HEK293 (cell line): ENCODE measurements at regions not wholly inside any gene's neighbourhood (a gene's known extent, or its start where the extent isn't known, plus 50 kb on each side); places are given as distances from the start of the nearest gene placed in this dataset.

Experiments used
- CTCF ChIA-PET: fragments of 350-600 bp; formaldehyde crosslinking; extraction: SDS; loops from one replicate; lab custom pipeline; 2021; ENCODE audit warnings: antibody characterized with exemption; lab: Yijun Ruan, JAX
- POLR2A ChIA-PET: fragments of 300-600 bp; formaldehyde crosslinking; extraction: SDS; loops from one replicate; lab custom pipeline; 2020; ENCODE audit warnings: antibody characterized with exemption, inconsistent platforms; lab: Yijun Ruan, JAX
- H3K27ac ChIP-seq: fragments of 200-500 bp; sonication (Bioruptor generic); 2 replicates; pipeline ENCODE4 v1.5.1; 2014; ENCODE audit warnings: low read depth, low read length, control low read depth, inconsistent platforms; ENCODE audit errors: extremely low read depth
- H3K36me3 ChIP-seq, 2 experiments: fragments of 200-500 bp in 1 of 2; sonication (Bioruptor generic) in 1 of 2; 1 replicate in 1 of 2; 2 replicates in 1 of 2; pipeline ENCODE4 v1.5.1; 2014 to 2017; ENCODE audit warnings: inconsistent platforms in 2 of 2, low read length in 2 of 2; ENCODE audit not compliant: control insufficient read depth in 2 of 2, insufficient read depth in 1 of 2
- H3K4me1 ChIP-seq: fragments of 200-500 bp; sonication (Bioruptor generic); 2 replicates; pipeline ENCODE4 v1.5.1; 2014; ENCODE audit warnings: mild to moderate bottlenecking, low read length, inconsistent platforms; ENCODE audit not compliant: control insufficient read depth, insufficient read depth
- H3K4me3 ChIP-seq: 2 replicates; pipeline ENCODE4 v1.5.1; 2011; ENCODE audit warnings: low read depth, mild to moderate bottlenecking, control low read depth, low read length, moderate library complexity
- H3K9me3 ChIP-seq: fragments of 200-500 bp; sonication (Bioruptor generic); 2 replicates; pipeline ENCODE4 v1.5.1; 2014; ENCODE audit warnings: low read depth, low read length, inconsistent platforms; ENCODE audit not compliant: control insufficient read depth, insufficient read depth
- ATF2 ChIP-seq: fragments of 450-650 bp; formaldehyde crosslinking; IDR thresholded peaks from 2 replicates; pipeline ENCODE4 v1.5.1; 2016; ENCODE audit warnings: missing biosample characterization, missing genetic modification characterization, low read depth
- GLIS2 ChIP-seq: fragments of 450-650 bp; formaldehyde crosslinking; IDR thresholded peaks from 2 replicates; pipeline ENCODE4 v1.5.1; 2016; ENCODE audit warnings: missing biosample characterization, missing genetic modification characterization
- MZF1 ChIP-seq: fragments of 450-650 bp; formaldehyde crosslinking; IDR thresholded peaks from 2 replicates; pipeline ENCODE4 v1.5.1; 2017; ENCODE audit warnings: missing biosample characterization, missing genetic modification characterization, borderline replicate concordance
- SETDB1 ChIP-seq: IDR thresholded peaks from one replicate; pipeline ENCODE4 v1.6.1; 2017; ENCODE audit warnings: mild to moderate bottlenecking, low read length, moderate library complexity, mixed read lengths; ENCODE audit not compliant: insufficient read length
- TRIM28 ChIP-seq: IDR thresholded peaks from 2 replicates; pipeline ENCODE4 v1.6.1; 2011; ENCODE audit warnings: low read length, control low read depth, borderline replicate concordance
- ZBTB1 ChIP-seq: fragments of 450-650 bp; formaldehyde crosslinking; IDR thresholded peaks from 2 replicates; pipeline ENCODE4 v1.5.1; 2016; ENCODE audit warnings: missing biosample characterization, missing genetic modification characterization
- ZBTB20 ChIP-seq: fragments of 450-650 bp; formaldehyde crosslinking; IDR thresholded peaks from 2 replicates; pipeline ENCODE4 v1.5.1; 2016; ENCODE audit warnings: missing biosample characterization, missing genetic modification characterization
- ZFP69B ChIP-seq: fragments of 450-650 bp; formaldehyde crosslinking; IDR thresholded peaks from 2 replicates; pipeline ENCODE4 v1.5.1; 2016; ENCODE audit warnings: missing biosample characterization, missing genetic modification characterization
- ZNF132 ChIP-seq: fragments of 450-650 bp; formaldehyde crosslinking; IDR thresholded peaks from 2 replicates; pipeline ENCODE4 v1.5.1; 2017; ENCODE audit warnings: missing biosample characterization, missing genetic modification characterization, borderline replicate concordance
- ZNF146 ChIP-seq: fragments of 450-650 bp; formaldehyde crosslinking; IDR thresholded peaks from 2 replicates; pipeline ENCODE4 v1.5.1; 2016; ENCODE audit warnings: missing biosample characterization, missing genetic modification characterization
- ZNF223 ChIP-seq: fragments of 450-650 bp; formaldehyde crosslinking; IDR thresholded peaks from 2 replicates; pipeline ENCODE4 v1.5.1; 2016; ENCODE audit warnings: missing biosample characterization, missing genetic modification characterization
- ZNF473 ChIP-seq: fragments of 450-650 bp; formaldehyde crosslinking; IDR thresholded peaks from 2 replicates; pipeline ENCODE4 v1.5.1; 2017; ENCODE audit warnings: missing biosample characterization, missing genetic modification characterization
- ZNF580 ChIP-seq: fragments of 450-650 bp; formaldehyde crosslinking; IDR thresholded peaks from 2 replicates; pipeline ENCODE4 v1.5.1; 2016; ENCODE audit warnings: missing biosample characterization, missing genetic modification characterization
- ZNF629 ChIP-seq: fragments of 450-650 bp; formaldehyde crosslinking; IDR thresholded peaks from 2 replicates; pipeline ENCODE4 v1.5.1; 2017; ENCODE audit warnings: missing biosample characterization, missing genetic modification characterization
- ZNF747 ChIP-seq: fragments of 450-650 bp; formaldehyde crosslinking; IDR thresholded peaks from 2 replicates; pipeline ENCODE4 v1.5.1; 2016; ENCODE audit warnings: missing biosample characterization, missing genetic modification characterization
- ZSCAN23 ChIP-seq: fragments of 450-650 bp; formaldehyde crosslinking; IDR thresholded peaks from 2 replicates; pipeline ENCODE4 v1.5.1; 2016; ENCODE audit warnings: missing biosample characterization, missing genetic modification characterization
- TF ChIP-seq, protein P1 (sequence below): fragments of 450-650 bp; formaldehyde crosslinking; IDR thresholded peaks from 2 replicates; pipeline ENCODE4 v1.5.1; 2017; ENCODE audit warnings: missing biosample characterization, missing genetic modification characterization
- TF ChIP-seq, protein P2 (sequence below): fragments of 450-650 bp; formaldehyde crosslinking; IDR thresholded peaks from 2 replicates; pipeline ENCODE4 v1.5.1; 2016; ENCODE audit warnings: missing biosample characterization, missing genetic modification characterization
- TF ChIP-seq, protein P3 (sequence below): fragments of 450-650 bp; formaldehyde crosslinking; IDR thresholded peaks from 2 replicates; pipeline ENCODE4 v1.5.1; 2016; ENCODE audit warnings: missing biosample characterization, missing genetic modification characterization
- TF ChIP-seq, protein P4 (sequence below): fragments of 450-650 bp; formaldehyde crosslinking; IDR thresholded peaks from 2 replicates; pipeline ENCODE4 v1.5.1; 2017; ENCODE audit warnings: missing biosample characterization, missing genetic modification characterization

DNA sequence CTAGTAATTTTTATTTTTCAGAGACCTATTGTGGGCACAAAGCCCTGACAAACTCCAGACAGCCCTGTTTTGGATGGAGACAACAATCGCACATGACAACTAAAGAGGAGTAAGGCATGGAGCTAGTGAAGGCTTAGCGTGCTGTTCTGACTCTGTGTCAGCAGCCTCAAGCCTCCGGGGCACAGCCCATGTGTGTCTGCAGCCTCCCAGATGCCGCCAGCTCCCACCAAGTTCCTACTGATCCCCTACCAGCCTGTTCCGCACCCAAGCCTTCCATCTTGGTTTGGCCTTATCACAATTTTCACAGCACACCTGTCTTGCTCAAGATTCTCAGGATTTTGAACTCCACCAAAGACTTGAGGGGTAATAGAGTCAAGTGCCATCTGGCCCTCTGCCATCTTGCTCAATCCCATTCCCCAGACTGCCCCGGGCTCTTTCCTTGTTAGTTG, 70.3 kb upstream of the SH3PXD2B start (continued):
- TF ChIP-seq GLIS2 (tag by site-specific recombination) (no peak), ZNF629 (tag by site-specific recombination) (no peak), ZNF223 (tag by site-specific recombination) (no peak), ZNF146 (tag by site-specific recombination) (no peak)
- TF ChIP-seq, protein P1, sequence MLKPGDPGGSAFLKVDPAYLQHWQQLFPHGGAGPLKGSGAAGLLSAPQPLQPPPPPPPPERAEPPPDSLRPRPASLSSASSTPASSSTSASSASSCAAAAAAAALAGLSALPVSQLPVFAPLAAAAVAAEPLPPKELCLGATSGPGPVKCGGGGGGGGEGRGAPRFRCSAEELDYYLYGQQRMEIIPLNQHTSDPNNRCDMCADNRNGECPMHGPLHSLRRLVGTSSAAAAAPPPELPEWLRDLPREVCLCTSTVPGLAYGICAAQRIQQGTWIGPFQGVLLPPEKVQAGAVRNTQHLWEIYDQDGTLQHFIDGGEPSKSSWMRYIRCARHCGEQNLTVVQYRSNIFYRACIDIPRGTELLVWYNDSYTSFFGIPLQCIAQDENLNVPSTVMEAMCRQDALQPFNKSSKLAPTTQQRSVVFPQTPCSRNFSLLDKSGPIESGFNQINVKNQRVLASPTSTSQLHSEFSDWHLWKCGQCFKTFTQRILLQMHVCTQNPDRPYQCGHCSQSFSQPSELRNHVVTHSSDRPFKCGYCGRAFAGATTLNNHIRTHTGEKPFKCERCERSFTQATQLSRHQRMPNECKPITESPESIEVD (tag by site-specific recombination): no peak

- ChIA-PET POLR2A (no interaction called here), CTCF (no interaction called here)
- Histone ChIP-seq H3K36me3 (no peaks in the 10 kb centered on the region), H3K4me1 (no peaks in the 10 kb centered on the region), H3K27ac (no peak overlapping the region), H3K4me3 (no peak overlapping the region)
- TF ChIP-seq TRIM28: no peak
- TF ChIP-seq, all 188 proteins: peak for 0
- H3K9me3 ChIP-seq: no peaks in the 10 kb centered on the region; the same call in 1 of the 2 replicates
Measured at GRCh38 chr5:172523146-172523745, 68.9 kb upstream of the SH3PXD2B start.

DNA sequence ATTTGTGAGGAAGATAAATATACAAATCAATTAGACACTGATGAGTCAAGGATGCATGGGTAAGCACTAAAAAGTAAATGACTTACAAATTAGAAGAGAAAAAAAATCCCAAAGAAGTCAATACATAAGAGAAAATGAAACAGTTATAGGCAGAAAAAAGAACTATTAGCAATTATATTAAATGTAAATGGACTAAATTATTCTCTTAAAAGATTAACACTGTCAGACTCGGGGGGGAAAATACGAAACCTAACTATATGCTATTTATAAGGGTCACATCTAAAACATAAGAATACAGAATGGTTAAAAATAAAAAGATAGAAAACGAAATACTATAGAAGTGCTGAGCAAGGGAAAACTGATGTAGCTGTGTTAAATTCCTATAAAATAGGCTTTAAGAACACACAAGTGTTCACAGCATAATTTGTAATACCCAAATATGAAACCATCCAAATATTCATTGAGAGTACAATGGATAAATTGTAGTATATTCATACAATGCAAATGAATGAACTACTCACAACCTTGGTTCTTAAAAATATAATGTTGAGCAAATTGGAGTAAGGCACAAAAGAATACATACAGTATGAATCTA, 67.1 kb upstream of the SH3PXD2B start:
- Histone ChIP-seq H3K9me3 (no peaks in the 10 kb centered on the region; the same call in 1 of the 2 replicates), H3K27ac (no peak overlapping the region), H3K36me3 (no peaks in the 10 kb centered on the region), H3K4me1 (no peaks in the 10 kb centered on the region), H3K4me3 (no peak overlapping the region)
- ChIA-PET CTCF (no interaction called here), POLR2A (no interaction called here)
- TF ChIP-seq SETDB1 (peak; percentile 79), ZNF132 (tag by site-specific recombination) (no peak)
- TF ChIP-seq, protein P2, sequence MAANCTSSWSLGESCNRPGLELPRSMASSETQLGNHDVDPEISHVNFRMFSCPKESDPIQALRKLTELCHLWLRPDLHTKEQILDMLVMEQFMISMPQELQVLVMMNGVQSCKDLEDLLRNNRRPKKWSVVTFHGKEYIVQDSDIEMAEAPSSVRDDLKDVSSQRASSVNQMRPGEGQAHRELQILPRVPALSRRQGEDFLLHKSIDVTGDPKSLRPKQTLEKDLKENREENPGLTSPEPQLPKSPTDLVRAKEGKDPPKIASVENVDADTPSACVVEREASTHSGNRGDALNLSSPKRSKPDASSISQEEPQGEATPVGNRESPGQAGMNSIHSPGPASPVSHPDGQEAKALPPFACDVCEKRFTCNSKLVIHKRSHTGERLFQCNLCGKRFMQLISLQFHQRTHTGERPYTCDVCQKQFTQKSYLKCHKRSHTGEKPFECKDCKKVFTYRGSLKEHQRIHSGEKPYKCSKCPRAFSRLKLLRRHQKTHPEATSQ (tag by site-specific recombination): 0 out of 2 replicates have a peak, but pooled peaks have one; percentile 33

DNA sequence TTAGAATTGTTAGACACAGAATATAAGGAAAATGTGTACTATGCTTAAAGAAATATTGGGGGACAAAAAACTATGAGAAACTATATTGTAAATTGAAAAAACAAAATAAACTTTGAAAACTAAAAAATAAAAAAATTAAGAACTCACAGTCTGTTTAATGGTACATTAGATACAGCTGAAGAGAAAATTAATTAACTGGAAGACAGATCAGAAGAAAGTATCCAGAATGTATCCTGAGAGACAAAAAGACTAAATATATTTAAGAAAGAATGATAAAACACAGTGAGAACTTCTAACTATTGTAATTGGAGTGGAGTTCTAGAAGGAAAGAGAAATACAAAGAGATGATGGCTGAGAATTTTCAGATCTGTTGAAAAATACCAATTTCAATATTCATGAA, 57.6 kb upstream of the SH3PXD2B start:
- no peak overlapping the region for H3K27ac ChIP-seq
- no peak overlapping the region for H3K4me3 ChIP-seq
- H3K4me1 ChIP-seq: no peaks in the 10 kb centered on the region
- POLR2A ChIA-PET: no interaction called here
- H3K9me3 ChIP-seq: no peaks in the 10 kb centered on the region; the same call in none of the 2 replicates
- no peaks in the 10 kb centered on the region for H3K36me3 ChIP-seq
- CTCF ChIA-PET: interaction anchor here (0.6 kb wide), 1 partner anchor 31 kb away, joined by 3 read pairs; no protein-coding TSS in a partner anchor
- TF ChIP-seq, protein P3, sequence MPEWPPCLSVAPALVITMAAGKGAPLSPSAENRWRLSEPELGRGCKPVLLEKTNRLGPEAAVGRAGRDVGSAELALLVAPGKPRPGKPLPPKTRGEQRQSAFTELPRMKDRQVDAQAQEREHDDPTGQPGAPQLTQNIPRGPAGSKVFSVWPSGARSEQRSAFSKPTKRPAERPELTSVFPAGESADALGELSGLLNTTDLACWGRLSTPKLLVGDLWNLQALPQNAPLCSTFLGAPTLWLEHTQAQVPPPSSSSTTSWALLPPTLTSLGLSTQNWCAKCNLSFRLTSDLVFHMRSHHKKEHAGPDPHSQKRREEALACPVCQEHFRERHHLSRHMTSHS (tag by site-specific recombination): no peak
- TF ChIP-seq ZNF473 (tag by site-specific recombination) (no peak), ZFP69B (tag by site-specific recombination) (no peak), ZBTB20 (tag by site-specific recombination) (no peak), ZNF580 (tag by site-specific recombination) (peak; percentile 79), ZBTB1 (tag by site-specific recombination) (no peak), ZNF747 (tag by site-specific recombination) (no peak), ZSCAN23 (tag by site-specific recombination) (no peak), MZF1 (tag by site-specific recombination) (no peak), ATF2 (tag by site-specific recombination) (no peak)
- TF ChIP-seq, protein P4, sequence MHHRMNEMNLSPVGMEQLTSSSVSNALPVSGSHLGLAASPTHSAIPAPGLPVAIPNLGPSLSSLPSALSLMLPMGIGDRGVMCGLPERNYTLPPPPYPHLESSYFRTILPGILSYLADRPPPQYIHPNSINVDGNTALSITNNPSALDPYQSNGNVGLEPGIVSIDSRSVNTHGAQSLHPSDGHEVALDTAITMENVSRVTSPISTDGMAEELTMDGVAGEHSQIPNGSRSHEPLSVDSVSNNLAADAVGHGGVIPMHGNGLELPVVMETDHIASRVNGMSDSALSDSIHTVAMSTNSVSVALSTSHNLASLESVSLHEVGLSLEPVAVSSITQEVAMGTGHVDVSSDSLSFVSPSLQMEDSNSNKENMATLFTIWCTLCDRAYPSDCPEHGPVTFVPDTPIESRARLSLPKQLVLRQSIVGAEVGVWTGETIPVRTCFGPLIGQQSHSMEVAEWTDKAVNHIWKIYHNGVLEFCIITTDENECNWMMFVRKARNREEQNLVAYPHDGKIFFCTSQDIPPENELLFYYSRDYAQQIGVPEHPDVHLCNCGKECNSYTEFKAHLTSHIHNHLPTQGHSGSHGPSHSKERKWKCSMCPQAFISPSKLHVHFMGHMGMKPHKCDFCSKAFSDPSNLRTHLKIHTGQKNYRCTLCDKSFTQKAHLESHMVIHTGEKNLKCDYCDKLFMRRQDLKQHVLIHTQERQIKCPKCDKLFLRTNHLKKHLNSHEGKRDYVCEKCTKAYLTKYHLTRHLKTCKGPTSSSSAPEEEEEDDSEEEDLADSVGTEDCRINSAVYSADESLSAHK (tag by site-specific recombination): no peak
